ENCODE measurements at regions not wholly inside any gene's neighbourhood (a gene's known extent, or its start where the extent isn't known, plus 50 kb on each side); places are given as distances from the start of the nearest gene placed in this dataset.

DNA sequence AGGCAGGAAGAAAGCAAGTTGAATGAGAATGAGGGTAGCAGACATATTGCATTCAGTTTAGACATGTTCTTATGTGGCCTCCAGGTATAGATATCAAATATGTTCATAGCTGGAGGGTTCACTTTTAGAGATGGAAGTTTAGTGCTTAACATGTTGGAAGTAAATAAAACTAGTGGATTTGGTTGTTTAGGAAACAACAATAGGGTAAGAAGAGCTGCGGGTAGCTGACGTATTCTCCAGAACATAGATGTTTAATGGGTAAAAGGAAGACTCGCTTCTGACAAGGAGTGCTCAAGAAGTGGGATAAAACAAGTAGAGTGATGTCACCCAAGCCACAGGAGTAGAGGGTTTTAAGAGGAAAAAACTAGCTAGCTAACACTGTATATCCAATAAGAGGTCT is 128.4 kb upstream of the COL21A1 start:
- H3F3A ChIP-seq (replicated peaks; ENCODE audit: low read depth): no peaks in the 10 kb centered on the region
- no peaks in the 10 kb centered on the region for H3K36me3 ChIP-seq (ENCODE audit: insufficient read depth)
- H3K27ac ChIP-seq (ENCODE audit: low read depth): no peak overlapping the region
- TF ChIP-seq ZNF331 (CRISPR knock-in tag; IDR thresholded peaks at IDR 0.05; ENCODE audit: low read depth) (no peak), POLR2AphosphoS5 (IDR thresholded peaks at IDR 0.05; ENCODE audit: low read depth) (no peak), EZH2 (IDR thresholded peaks at IDR 0.05; ENCODE audit: low read depth, unreplicated experiment) (no peak), NANOG (IDR thresholded peaks at IDR 0.05; ENCODE audit: borderline replicate concordance) (no peak), ZNF114 (CRISPR knock-in tag; IDR thresholded peaks at IDR 0.05) (no peak), STAT1 (IDR thresholded peaks at IDR 0.05; ENCODE audit: unreplicated experiment) (no peak), JUNB (IDR thresholded peaks at IDR 0.05; ENCODE audit: unreplicated experiment) (no peak)
- TF ChIP-seq, protein P1, sequence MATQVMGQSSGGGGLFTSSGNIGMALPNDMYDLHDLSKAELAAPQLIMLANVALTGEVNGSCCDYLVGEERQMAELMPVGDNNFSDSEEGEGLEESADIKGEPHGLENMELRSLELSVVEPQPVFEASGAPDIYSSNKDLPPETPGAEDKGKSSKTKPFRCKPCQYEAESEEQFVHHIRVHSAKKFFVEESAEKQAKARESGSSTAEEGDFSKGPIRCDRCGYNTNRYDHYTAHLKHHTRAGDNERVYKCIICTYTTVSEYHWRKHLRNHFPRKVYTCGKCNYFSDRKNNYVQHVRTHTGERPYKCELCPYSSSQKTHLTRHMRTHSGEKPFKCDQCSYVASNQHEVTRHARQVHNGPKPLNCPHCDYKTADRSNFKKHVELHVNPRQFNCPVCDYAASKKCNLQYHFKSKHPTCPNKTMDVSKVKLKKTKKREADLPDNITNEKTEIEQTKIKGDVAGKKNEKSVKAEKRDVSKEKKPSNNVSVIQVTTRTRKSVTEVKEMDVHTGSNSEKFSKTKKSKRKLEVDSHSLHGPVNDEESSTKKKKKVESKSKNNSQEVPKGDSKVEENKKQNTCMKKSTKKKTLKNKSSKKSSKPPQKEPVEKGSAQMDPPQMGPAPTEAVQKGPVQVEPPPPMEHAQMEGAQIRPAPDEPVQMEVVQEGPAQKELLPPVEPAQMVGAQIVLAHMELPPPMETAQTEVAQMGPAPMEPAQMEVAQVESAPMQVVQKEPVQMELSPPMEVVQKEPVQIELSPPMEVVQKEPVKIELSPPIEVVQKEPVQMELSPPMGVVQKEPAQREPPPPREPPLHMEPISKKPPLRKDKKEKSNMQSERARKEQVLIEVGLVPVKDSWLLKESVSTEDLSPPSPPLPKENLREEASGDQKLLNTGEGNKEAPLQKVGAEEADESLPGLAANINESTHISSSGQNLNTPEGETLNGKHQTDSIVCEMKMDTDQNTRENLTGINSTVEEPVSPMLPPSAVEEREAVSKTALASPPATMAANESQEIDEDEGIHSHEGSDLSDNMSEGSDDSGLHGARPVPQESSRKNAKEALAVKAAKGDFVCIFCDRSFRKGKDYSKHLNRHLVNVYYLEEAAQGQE (IDR thresholded peaks at IDR 0.05; ENCODE audit: unreplicated experiment): no peak
- TF ChIP-seq, protein P2, sequence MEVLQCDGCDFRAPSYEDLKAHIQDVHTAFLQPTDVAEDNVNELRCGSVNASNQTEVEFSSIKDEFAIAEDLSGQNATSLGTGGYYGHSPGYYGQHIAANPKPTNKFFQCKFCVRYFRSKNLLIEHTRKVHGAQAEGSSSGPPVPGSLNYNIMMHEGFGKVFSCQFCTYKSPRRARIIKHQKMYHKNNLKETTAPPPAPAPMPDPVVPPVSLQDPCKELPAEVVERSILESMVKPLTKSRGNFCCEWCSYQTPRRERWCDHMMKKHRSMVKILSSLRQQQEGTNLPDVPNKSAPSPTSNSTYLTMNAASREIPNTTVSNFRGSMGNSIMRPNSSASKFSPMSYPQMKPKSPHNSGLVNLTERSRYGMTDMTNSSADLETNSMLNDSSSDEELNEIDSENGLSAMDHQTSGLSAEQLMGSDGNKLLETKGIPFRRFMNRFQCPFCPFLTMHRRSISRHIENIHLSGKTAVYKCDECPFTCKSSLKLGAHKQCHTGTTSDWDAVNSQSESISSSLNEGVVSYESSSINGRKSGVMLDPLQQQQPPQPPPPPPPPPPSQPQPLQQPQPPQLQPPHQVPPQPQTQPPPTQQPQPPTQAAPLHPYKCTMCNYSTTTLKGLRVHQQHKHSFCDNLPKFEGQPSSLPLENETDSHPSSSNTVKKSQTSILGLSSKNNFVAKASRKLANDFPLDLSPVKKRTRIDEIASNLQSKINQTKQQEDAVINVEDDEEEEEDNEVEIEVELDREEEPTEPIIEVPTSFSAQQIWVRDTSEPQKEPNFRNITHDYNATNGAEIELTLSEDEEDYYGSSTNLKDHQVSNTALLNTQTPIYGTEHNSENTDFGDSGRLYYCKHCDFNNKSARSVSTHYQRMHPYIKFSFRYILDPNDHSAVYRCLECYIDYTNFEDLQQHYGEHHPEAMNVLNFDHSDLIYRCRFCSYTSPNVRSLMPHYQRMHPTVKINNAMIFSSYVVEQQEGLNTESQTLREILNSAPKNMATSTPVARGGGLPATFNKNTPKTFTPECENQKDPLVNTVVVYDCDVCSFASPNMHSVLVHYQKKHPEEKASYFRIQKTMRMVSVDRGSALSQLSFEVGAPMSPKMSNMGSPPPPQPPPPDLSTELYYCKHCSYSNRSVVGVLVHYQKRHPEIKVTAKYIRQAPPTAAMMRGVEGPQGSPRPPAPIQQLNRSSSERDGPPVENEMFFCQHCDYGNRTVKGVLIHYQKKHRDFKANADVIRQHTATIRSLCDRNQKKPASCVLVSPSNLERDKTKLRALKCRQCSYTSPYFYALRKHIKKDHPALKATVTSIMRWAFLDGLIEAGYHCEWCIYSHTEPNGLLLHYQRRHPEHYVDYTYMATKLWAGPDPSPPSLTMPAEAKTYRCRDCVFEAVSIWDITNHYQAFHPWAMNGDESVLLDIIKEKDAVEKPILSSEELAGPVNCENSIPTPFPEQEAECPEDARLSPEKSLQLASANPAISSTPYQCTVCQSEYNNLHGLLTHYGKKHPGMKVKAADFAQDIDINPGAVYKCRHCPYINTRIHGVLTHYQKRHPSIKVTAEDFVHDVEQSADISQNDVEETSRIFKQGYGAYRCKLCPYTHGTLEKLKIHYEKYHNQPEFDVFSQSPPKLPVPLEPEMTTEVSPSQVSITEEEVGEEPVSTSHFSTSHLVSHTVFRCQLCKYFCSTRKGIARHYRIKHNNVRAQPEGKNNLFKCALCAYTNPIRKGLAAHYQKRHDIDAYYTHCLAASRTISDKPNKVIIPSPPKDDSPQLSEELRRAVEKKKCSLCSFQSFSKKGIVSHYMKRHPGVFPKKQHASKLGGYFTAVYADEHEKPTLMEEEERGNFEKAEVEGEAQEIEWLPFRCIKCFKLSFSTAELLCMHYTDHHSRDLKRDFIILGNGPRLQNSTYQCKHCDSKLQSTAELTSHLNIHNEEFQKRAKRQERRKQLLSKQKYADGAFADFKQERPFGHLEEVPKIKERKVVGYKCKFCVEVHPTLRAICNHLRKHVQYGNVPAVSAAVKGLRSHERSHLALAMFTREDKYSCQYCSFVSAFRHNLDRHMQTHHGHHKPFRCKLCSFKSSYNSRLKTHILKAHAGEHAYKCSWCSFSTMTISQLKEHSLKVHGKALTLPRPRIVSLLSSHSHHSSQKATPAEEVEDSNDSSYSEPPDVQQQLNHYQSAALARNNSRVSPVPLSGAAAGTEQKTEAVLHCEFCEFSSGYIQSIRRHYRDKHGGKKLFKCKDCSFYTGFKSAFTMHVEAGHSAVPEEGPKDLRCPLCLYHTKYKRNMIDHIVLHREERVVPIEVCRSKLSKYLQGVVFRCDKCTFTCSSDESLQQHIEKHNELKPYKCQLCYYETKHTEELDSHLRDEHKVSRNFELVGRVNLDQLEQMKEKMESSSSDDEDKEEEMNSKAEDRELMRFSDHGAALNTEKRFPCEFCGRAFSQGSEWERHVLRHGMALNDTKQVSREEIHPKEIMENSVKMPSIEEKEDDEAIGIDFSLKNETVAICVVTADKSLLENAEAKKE (CRISPR knock-in tag; IDR thresholded peaks at IDR 0.05): no peak
- TF ChIP-seq, protein P3, sequence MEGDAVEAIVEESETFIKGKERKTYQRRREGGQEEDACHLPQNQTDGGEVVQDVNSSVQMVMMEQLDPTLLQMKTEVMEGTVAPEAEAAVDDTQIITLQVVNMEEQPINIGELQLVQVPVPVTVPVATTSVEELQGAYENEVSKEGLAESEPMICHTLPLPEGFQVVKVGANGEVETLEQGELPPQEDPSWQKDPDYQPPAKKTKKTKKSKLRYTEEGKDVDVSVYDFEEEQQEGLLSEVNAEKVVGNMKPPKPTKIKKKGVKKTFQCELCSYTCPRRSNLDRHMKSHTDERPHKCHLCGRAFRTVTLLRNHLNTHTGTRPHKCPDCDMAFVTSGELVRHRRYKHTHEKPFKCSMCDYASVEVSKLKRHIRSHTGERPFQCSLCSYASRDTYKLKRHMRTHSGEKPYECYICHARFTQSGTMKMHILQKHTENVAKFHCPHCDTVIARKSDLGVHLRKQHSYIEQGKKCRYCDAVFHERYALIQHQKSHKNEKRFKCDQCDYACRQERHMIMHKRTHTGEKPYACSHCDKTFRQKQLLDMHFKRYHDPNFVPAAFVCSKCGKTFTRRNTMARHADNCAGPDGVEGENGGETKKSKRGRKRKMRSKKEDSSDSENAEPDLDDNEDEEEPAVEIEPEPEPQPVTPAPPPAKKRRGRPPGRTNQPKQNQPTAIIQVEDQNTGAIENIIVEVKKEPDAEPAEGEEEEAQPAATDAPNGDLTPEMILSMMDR (conservative IDR thresholded peaks at IDR 0.05; ENCODE audit: low read depth in 2 of 2): no peak
- TF ChIP-seq, protein P4, sequence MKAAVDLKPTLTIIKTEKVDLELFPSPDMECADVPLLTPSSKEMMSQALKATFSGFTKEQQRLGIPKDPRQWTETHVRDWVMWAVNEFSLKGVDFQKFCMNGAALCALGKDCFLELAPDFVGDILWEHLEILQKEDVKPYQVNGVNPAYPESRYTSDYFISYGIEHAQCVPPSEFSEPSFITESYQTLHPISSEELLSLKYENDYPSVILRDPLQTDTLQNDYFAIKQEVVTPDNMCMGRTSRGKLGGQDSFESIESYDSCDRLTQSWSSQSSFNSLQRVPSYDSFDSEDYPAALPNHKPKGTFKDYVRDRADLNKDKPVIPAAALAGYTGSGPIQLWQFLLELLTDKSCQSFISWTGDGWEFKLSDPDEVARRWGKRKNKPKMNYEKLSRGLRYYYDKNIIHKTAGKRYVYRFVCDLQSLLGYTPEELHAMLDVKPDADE (IDR thresholded peaks at IDR 0.05): no peak
- Mint-ChIP-seq H3K4me1 (no peaks in the 10 kb centered on the region), H3K27ac (no peak overlapping the region), H3K27me3 (ENCODE audit: insufficient read depth, low read depth, poor library complexity) (peaks cover 2% of the 10 kb centered on the region), H3K4me3 (no peak overlapping the region), H3K36me3 (ENCODE audit: low read depth) (no peaks in the 10 kb centered on the region), H3K9me3 (no peaks in the 10 kb centered on the region)
- H3K4me2 ChIP-seq: no peak overlapping the region
- H3K79me2 ChIP-seq (replicated peaks; ENCODE audit: insufficient read depth): no peaks in the 10 kb centered on the region
- DNase-seq (ENCODE audit: low spot score) (no peak), ATAC-seq (no peak)
- no peaks in the 10 kb centered on the region for H4K20me1 ChIP-seq (replicated peaks; ENCODE audit: insufficient read depth)
- H3K4me1 ChIP-seq (ENCODE audit: insufficient read depth): no peaks in the 10 kb centered on the region
- no peaks in the 10 kb centered on the region for H3K27me3 ChIP-seq (ENCODE audit: insufficient read depth)
- peaks cover 6% of the 10 kb centered on the region for H3K9me2 ChIP-seq (ENCODE audit: insufficient read depth)
- H2AFZ ChIP-seq: no peak overlapping the region
- H3K4me3 ChIP-seq: no peak overlapping the region
